OCI-LY7 (cell line): ENCODE measurements at regions not wholly inside any gene's neighbourhood (a gene's known extent, or its start where the extent isn't known, plus 50 kb on each side); places are given as distances from the start of the nearest gene placed in this dataset.

Experiments used
- BruUV-seq: library from RNA; stranded (reverse); fragments of 400-500 nt; replicated peaks from 2 replicates; lab custom pipeline; 2021; lab: Mats Ljungman, UMichigan
- CTCF ChIA-PET: fragments of 300-600 bp; sonication (Branson Sonifier 250); formaldehyde crosslinking; loops from one replicate; lab custom pipeline; 2022; ENCODE audit warnings: antibody characterized with exemption; ENCODE audit not compliant: unreplicated experiment; lab: Charles Lee
- POLR2A ChIA-PET: fragments of 300-600 bp; sonication (Branson Sonifier 250); formaldehyde crosslinking; loops from one replicate; lab custom pipeline; 2022; ENCODE audit warnings: antibody characterized with exemption; lab: Charles Lee
- DNase-seq: peaks from one replicate; pipeline ENCODE4 v3.0.0-alpha.2; 2015; ENCODE audit warnings: low spot score
- H2AFZ ChIP-seq: fragments of 200-600 bp; sonication (generic), shearing (Covaris generic); 2 replicates; pipeline ENCODE4 v1.6.1; 2014; ENCODE audit warnings: mild to moderate bottlenecking, antibody characterized with exemption, low read length, moderate library complexity
- H3K27ac ChIP-seq: fragments of 200-600 bp; sonication (generic); 2 replicates; pipeline ENCODE4 v1.5.1; 2014; ENCODE audit warnings: mixed run types, low read depth, mild to moderate bottlenecking, moderate library complexity, low read length, inconsistent platforms; ENCODE audit not compliant: poor library complexity, severe bottlenecking
- H3K36me3 ChIP-seq: fragments of 200-600 bp; sonication (generic); 2 replicates; pipeline ENCODE4 v1.6.1; 2014; ENCODE audit warnings: mild to moderate bottlenecking, antibody characterized with exemption, low read length, moderate library complexity, mixed read lengths; ENCODE audit not compliant: insufficient read depth
- H3K4me1 ChIP-seq: fragments of 200-600 bp; sonication (generic); 2 replicates; pipeline ENCODE4 v1.5.1; 2014; ENCODE audit warnings: mild to moderate bottlenecking, low read length; ENCODE audit not compliant: insufficient read depth, poor library complexity, severe bottlenecking
- H3K4me2 ChIP-seq: fragments of 200-600 bp; sonication (generic); 2 replicates; pipeline ENCODE4 v1.6.1; 2014; ENCODE audit warnings: mild to moderate bottlenecking, low read length
- H3K4me3 ChIP-seq: fragments of 200-600 bp; sonication (generic); 2 replicates; pipeline ENCODE4 v1.5.1; 2014; ENCODE audit warnings: mild to moderate bottlenecking, low read depth, low read length; ENCODE audit not compliant: poor library complexity, severe bottlenecking
- H3K79me2 ChIP-seq: fragments of 200-600 bp; sonication (generic); 2 replicates; pipeline ENCODE4 v1.6.1; 2016; ENCODE audit warnings: low read depth, mild to moderate bottlenecking, low read length, moderate library complexity, mixed read lengths; ENCODE audit not compliant: insufficient read depth
- H3K9me2 ChIP-seq: fragments of 200-600 bp; sonication (generic); 2 replicates; pipeline ENCODE4 v1.6.1; 2016; ENCODE audit warnings: mild to moderate bottlenecking, low read length, mixed read lengths; ENCODE audit not compliant: insufficient read depth
- H3K9me3 ChIP-seq: fragments of 200-600 bp; sonication (generic); 2 replicates; pipeline ENCODE4 v1.6.1; 2014; ENCODE audit warnings: mild to moderate bottlenecking, mixed run types, low read length, mixed read lengths
- H4K20me1 ChIP-seq: fragments of 200-600 bp; sonication (generic); 2 replicates; pipeline ENCODE4 v1.6.1; 2014; ENCODE audit warnings: mild to moderate bottlenecking, antibody characterized with exemption, low read length, moderate library complexity, mixed read lengths; ENCODE audit not compliant: insufficient read depth
- CTCF ChIP-seq: fragments of 200-600 bp; sonication (generic); conservative IDR thresholded peaks from 2 replicates; pipeline ENCODE4 v1.5.1; 2014; ENCODE audit warnings: mild to moderate bottlenecking, antibody characterized with exemption, low read length, moderate library complexity, mixed read lengths
- EZH2phosphoT487 ChIP-seq: fragments of 200-600 bp; sonication (generic); IDR thresholded peaks from 2 replicates; pipeline ENCODE4 v1.6.1; 2018; ENCODE audit warnings: low read depth, borderline replicate concordance, mild to moderate bottlenecking, mixed run types, antibody characterized with exemption, low read length, moderate library complexity, mixed read lengths
- intact Hi-C: fragments of 100-400 bp; cut with micrococcal nuclease; formaldehyde crosslinking; loops from one replicate; pipeline ENCODE4 v1.10.0; 2022; ENCODE audit not compliant: unreplicated experiment

- Histone ChIP-seq H3K36me3 (no peaks in the 10 kb centered on the region), H3K4me3 (no peak overlapping the region), H3K9me3 (no peaks in the 10 kb centered on the region), H3K4me2 (no peak overlapping the region), H3K27ac (no peak overlapping the region), H4K20me1 (no peaks in the 10 kb centered on the region), H3K79me2 (no peaks in the 10 kb centered on the region), H3K9me2 (no peaks in the 10 kb centered on the region), H2AFZ (no peak overlapping the region), H3K4me1 (no peaks in the 10 kb centered on the region)
- POLR2A ChIA-PET, result no interaction called here
- CTCF ChIA-PET, result no interaction called here
- BruUV-seq, result no TSS peak
- TF ChIP-seq EZH2phosphoT487 (no peak), CTCF (no peak)
- intact Hi-C loops, result no loop called here
- DNase-seq, result no peak
Observed at GRCh38 chr1:82932727-82933126, 1066.2 kb downstream of the TTLL7 start.

GRCh38 chr1:82932207-82932606 is 1066.7 kb downstream of the TTLL7 start:
- no TSS peak for BruUV-seq
- no peaks in the 10 kb centered on the region for H3K36me3 ChIP-seq
- no peaks in the 10 kb centered on the region for H3K4me1 ChIP-seq
- no peaks in the 10 kb centered on the region for H4K20me1 ChIP-seq
- no peaks in the 10 kb centered on the region for H3K79me2 ChIP-seq
- DNase-seq, result no peak
- H3K4me3 ChIP-seq, result no peak overlapping the region
- TF ChIP-seq EZH2phosphoT487 (no peak), CTCF (no peak)
- intact Hi-C loops, result no loop called here
- no peak overlapping the region for H2AFZ ChIP-seq
- ChIA-PET POLR2A (interaction anchor here (0.6 kb wide), 1 partner anchor 1226 kb away, joined by 3 read pairs; no protein-coding TSS in a partner anchor), CTCF (no interaction called here)
- no peaks in the 10 kb centered on the region for H3K9me2 ChIP-seq
- no peak overlapping the region for H3K27ac ChIP-seq
- H3K9me3 ChIP-seq, result no peaks in the 10 kb centered on the region
- H3K4me2 ChIP-seq, result no peak overlapping the region

GRCh38 chr1:82931006-82931405 is 1067.9 kb downstream of the TTLL7 start:
- Histone ChIP-seq H3K9me3 (no peaks in the 10 kb centered on the region), H3K4me2 (no peak overlapping the region), H3K9me2 (no peaks in the 10 kb centered on the region), H3K4me3 (no peak overlapping the region), H3K4me1 (no peaks in the 10 kb centered on the region), H3K79me2 (no peaks in the 10 kb centered on the region), H3K27ac (no peak overlapping the region), H3K36me3 (no peaks in the 10 kb centered on the region), H4K20me1 (no peaks in the 10 kb centered on the region), H2AFZ (no peak overlapping the region)
- ChIA-PET CTCF (no interaction called here), POLR2A (interaction anchor here (0.6 kb wide), 1 partner anchor 959 kb away, joined by 6 read pairs; no protein-coding TSS in a partner anchor)
- DNase-seq, result no peak
- TF ChIP-seq CTCF, result no peak
- TF ChIP-seq EZH2phosphoT487, result no peak
- intact Hi-C loops, result no loop called here
- no TSS peak for BruUV-seq
